ENCODE measurements at regions not wholly inside any gene's neighbourhood (a gene's known extent, or its start where the extent isn't known, plus 50 kb on each side); places are given as distances from the start of the nearest gene placed in this dataset.
A peak's percentile ranks its signal among the peaks of the same experiment; 100 is the strongest.

DNA sequence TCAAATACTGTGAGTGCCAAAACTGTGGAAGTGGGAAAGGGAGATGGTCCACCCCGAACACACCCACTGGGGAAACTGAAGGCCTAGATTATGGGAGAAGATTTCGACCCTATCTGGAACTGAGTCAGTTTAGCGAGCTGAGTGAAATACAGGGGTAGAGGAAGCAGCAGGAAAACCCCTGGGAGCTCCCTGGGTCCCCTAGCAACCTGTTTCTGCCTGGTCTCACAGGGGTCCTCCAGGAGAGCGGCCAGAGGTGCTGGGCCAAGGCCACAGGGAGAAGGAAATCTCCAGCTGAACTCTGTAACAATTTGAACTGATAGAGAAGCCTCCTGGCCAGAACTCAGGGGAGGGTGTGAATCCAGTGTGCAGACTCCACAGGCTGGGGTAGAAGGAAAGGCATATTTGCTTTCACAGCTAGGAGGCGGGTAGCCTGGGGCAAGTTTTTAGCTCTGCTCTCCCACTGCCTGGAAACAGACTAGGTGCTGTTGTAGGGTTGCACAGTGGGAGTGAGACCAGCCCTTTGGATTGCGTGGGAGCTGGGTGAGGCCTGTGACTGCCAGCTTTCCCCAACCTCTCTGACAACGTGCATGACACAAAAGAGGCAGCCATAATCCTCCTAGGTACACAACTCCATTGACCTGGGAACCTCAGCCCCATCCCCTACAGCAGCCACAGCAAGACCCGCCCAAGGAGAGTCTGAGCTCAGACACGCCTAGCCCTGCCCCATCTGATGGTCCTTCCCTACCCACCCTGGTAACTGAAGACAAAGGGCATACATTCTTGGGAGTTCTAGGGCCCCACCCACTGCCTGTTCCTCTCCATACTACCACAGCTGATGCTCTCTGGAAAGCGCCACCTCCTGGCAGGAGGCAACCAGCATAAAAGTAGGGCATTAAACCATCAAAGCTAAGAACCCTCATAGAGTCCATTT, 78.8 kb upstream of the GPBP1 start:
- Histone ChIP-seq H3K27me3 (ENCODE audit: insufficient read depth, low read length) (no peaks in the 10 kb centered on the region), H3K4me1 (ENCODE audit: insufficient read depth, low read length, severe bottlenecking) (no peaks in the 10 kb centered on the region), H3K9me3 (ENCODE audit: low read length) (0 out of 2 replicates have a peak, but pooled peaks cover 2% of the 10 kb centered on the region), H3F3A (ENCODE audit: insufficient read depth, low read length) (no peaks in the 10 kb centered on the region), H3K36me3 (ENCODE audit: insufficient read depth, low read length) (no peaks in the 10 kb centered on the region), H3K4me3 (ENCODE audit: low read depth, low read length, poor library complexity, severe bottlenecking) (no peak overlapping the region), H3K27ac (ENCODE audit: low read depth, low read length, poor library complexity, severe bottlenecking) (no peak overlapping the region), H3K4me2 (ENCODE audit: low read length) (no peak overlapping the region), H4K20me1 (ENCODE audit: insufficient read depth, low read length) (no peaks in the 10 kb centered on the region), H2AFZ (ENCODE audit: low read length) (no peak overlapping the region), H3K9me2 (ENCODE audit: low read depth, low read length) (no peaks in the 10 kb centered on the region), H3K9ac (ENCODE audit: low read length) (no peak overlapping the region), H3K79me2 (ENCODE audit: insufficient read depth, low read length) (no peaks in the 10 kb centered on the region)
- TF ChIP-seq CTCF (IDR thresholded peaks at IDR 0.05; ENCODE audit: low read length) = peak; percentile 63
- no peak for TF ChIP-seq EZH2 (IDR thresholded peaks at IDR 0.05; ENCODE audit: borderline replicate concordance, low read length)

- Histone ChIP-seq H4K20me1 (ENCODE audit: insufficient read depth, low read length) (no peaks in the 10 kb centered on the region), H3F3A (ENCODE audit: insufficient read depth, low read length) (no peaks in the 10 kb centered on the region), H3K4me2 (ENCODE audit: low read length) (no peak overlapping the region), H3K9me3 (ENCODE audit: low read length) (0 out of 2 replicates have a peak, but pooled peaks cover 2% of the 10 kb centered on the region), H3K27me3 (ENCODE audit: insufficient read depth, low read length) (no peaks in the 10 kb centered on the region), H3K9ac (ENCODE audit: low read length) (no peak overlapping the region), H3K9me2 (ENCODE audit: low read depth, low read length) (no peaks in the 10 kb centered on the region), H3K27ac (ENCODE audit: low read depth, low read length, poor library complexity, severe bottlenecking) (no peak overlapping the region), H3K4me3 (ENCODE audit: low read depth, low read length, poor library complexity, severe bottlenecking) (no peak overlapping the region), H3K4me1 (ENCODE audit: insufficient read depth, low read length, severe bottlenecking) (no peaks in the 10 kb centered on the region), H3K36me3 (ENCODE audit: insufficient read depth, low read length) (no peaks in the 10 kb centered on the region), H2AFZ (ENCODE audit: low read length) (no peak overlapping the region), H3K79me2 (ENCODE audit: insufficient read depth, low read length) (no peaks in the 10 kb centered on the region)
- TF ChIP-seq CTCF (IDR thresholded peaks at IDR 0.05; ENCODE audit: low read length) = no peak
- no peak for TF ChIP-seq EZH2 (IDR thresholded peaks at IDR 0.05; ENCODE audit: borderline replicate concordance, low read length)
Observed at GRCh38 chr5:57097526-57097925, 76.3 kb upstream of the GPBP1 start.

DNA sequence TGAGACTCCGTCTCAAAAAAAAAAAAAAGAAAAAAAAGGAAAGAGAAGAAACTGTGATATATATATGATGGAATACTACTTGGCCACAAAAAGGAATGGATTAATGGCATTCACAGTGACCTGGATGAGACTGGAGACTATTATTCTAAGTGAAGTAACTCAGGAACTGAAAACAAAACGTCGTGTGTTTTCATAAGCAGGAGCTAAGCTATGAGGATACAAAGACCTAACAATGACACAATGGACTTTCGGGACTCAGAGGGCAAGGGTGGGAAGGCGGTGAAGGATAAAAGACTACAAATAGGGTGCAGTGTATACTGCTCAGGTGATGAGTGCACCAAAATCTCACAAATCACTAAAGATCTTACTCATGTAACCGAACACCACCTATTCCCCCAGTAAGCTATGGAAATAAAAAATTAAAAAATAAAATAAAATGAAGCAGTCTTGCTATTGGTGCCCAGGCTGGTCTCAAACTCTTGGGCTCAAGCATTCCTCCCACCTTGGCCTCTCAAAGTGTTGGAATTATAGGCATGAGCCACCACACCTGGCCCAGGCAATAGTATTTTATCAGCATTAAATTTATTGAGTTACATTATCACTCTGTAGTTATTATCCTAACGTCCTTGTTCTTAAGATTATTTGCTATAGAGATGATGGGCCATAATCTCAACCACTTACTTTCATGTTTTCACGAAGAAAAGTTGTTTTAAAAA, 71.5 kb upstream of the GPBP1 start:
- H3F3A ChIP-seq (ENCODE audit: insufficient read depth, low read length) = no peaks in the 10 kb centered on the region
- H4K20me1 ChIP-seq (ENCODE audit: insufficient read depth, low read length) = no peaks in the 10 kb centered on the region
- no peaks in the 10 kb centered on the region for H3K36me3 ChIP-seq (ENCODE audit: insufficient read depth, low read length)
- H3K9ac ChIP-seq (ENCODE audit: low read length) = no peak overlapping the region
- no peak overlapping the region for H3K4me2 ChIP-seq (ENCODE audit: low read length)
- H3K27ac ChIP-seq (ENCODE audit: low read depth, low read length, poor library complexity, severe bottlenecking) = no peak overlapping the region
- H3K4me1 ChIP-seq (ENCODE audit: insufficient read depth, low read length, severe bottlenecking) = no peaks in the 10 kb centered on the region
- H3K79me2 ChIP-seq (ENCODE audit: insufficient read depth, low read length) = no peaks in the 10 kb centered on the region
- no peak for TF ChIP-seq EZH2 (IDR thresholded peaks at IDR 0.05; ENCODE audit: borderline replicate concordance, low read length)
- no peak for TF ChIP-seq CTCF (IDR thresholded peaks at IDR 0.05; ENCODE audit: low read length)
- no peak overlapping the region for H3K4me3 ChIP-seq (ENCODE audit: low read depth, low read length, poor library complexity, severe bottlenecking)
- H2AFZ ChIP-seq (ENCODE audit: low read length) = no peak overlapping the region
- H3K9me3 ChIP-seq (ENCODE audit: low read length) = 0 out of 2 replicates have a peak, but pooled peaks cover 2% of the 10 kb centered on the region
- H3K27me3 ChIP-seq (ENCODE audit: insufficient read depth, low read length) = no peaks in the 10 kb centered on the region
- H3K9me2 ChIP-seq (ENCODE audit: low read depth, low read length) = no peaks in the 10 kb centered on the region
